ENCODE measurements at regions not wholly inside any gene's neighbourhood (a gene's known extent, or its start where the extent isn't known, plus 50 kb on each side); places are given as distances from the start of the nearest gene placed in this dataset.

DNA sequence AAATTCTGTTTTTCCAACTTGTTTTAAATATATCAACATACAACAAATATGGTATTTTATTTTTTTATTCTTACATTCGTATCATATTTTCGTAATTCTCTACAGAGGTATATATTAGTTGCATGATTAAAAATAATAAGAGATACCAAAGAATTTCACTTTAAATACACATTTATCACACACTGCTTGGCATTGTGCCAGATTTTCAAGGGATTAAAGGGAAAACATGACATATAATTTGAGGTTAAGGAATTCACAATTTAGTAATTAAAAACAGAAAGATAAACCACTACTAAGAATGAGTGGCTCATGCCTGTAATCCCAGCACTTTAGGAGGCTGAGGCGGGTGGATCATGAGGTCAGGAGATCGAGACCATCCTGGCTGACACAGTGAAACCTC is 484.7 kb upstream of the SORCS1 start (continued):
- TF ChIP-seq, protein P1, sequence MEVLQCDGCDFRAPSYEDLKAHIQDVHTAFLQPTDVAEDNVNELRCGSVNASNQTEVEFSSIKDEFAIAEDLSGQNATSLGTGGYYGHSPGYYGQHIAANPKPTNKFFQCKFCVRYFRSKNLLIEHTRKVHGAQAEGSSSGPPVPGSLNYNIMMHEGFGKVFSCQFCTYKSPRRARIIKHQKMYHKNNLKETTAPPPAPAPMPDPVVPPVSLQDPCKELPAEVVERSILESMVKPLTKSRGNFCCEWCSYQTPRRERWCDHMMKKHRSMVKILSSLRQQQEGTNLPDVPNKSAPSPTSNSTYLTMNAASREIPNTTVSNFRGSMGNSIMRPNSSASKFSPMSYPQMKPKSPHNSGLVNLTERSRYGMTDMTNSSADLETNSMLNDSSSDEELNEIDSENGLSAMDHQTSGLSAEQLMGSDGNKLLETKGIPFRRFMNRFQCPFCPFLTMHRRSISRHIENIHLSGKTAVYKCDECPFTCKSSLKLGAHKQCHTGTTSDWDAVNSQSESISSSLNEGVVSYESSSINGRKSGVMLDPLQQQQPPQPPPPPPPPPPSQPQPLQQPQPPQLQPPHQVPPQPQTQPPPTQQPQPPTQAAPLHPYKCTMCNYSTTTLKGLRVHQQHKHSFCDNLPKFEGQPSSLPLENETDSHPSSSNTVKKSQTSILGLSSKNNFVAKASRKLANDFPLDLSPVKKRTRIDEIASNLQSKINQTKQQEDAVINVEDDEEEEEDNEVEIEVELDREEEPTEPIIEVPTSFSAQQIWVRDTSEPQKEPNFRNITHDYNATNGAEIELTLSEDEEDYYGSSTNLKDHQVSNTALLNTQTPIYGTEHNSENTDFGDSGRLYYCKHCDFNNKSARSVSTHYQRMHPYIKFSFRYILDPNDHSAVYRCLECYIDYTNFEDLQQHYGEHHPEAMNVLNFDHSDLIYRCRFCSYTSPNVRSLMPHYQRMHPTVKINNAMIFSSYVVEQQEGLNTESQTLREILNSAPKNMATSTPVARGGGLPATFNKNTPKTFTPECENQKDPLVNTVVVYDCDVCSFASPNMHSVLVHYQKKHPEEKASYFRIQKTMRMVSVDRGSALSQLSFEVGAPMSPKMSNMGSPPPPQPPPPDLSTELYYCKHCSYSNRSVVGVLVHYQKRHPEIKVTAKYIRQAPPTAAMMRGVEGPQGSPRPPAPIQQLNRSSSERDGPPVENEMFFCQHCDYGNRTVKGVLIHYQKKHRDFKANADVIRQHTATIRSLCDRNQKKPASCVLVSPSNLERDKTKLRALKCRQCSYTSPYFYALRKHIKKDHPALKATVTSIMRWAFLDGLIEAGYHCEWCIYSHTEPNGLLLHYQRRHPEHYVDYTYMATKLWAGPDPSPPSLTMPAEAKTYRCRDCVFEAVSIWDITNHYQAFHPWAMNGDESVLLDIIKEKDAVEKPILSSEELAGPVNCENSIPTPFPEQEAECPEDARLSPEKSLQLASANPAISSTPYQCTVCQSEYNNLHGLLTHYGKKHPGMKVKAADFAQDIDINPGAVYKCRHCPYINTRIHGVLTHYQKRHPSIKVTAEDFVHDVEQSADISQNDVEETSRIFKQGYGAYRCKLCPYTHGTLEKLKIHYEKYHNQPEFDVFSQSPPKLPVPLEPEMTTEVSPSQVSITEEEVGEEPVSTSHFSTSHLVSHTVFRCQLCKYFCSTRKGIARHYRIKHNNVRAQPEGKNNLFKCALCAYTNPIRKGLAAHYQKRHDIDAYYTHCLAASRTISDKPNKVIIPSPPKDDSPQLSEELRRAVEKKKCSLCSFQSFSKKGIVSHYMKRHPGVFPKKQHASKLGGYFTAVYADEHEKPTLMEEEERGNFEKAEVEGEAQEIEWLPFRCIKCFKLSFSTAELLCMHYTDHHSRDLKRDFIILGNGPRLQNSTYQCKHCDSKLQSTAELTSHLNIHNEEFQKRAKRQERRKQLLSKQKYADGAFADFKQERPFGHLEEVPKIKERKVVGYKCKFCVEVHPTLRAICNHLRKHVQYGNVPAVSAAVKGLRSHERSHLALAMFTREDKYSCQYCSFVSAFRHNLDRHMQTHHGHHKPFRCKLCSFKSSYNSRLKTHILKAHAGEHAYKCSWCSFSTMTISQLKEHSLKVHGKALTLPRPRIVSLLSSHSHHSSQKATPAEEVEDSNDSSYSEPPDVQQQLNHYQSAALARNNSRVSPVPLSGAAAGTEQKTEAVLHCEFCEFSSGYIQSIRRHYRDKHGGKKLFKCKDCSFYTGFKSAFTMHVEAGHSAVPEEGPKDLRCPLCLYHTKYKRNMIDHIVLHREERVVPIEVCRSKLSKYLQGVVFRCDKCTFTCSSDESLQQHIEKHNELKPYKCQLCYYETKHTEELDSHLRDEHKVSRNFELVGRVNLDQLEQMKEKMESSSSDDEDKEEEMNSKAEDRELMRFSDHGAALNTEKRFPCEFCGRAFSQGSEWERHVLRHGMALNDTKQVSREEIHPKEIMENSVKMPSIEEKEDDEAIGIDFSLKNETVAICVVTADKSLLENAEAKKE (CRISPR knock-in tag; IDR thresholded peaks at IDR 0.05), result no peak
- TF ChIP-seq NANOG (IDR thresholded peaks at IDR 0.05; ENCODE audit: borderline replicate concordance), result no peak
- TF ChIP-seq, protein P2, sequence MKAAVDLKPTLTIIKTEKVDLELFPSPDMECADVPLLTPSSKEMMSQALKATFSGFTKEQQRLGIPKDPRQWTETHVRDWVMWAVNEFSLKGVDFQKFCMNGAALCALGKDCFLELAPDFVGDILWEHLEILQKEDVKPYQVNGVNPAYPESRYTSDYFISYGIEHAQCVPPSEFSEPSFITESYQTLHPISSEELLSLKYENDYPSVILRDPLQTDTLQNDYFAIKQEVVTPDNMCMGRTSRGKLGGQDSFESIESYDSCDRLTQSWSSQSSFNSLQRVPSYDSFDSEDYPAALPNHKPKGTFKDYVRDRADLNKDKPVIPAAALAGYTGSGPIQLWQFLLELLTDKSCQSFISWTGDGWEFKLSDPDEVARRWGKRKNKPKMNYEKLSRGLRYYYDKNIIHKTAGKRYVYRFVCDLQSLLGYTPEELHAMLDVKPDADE (IDR thresholded peaks at IDR 0.05), result no peak

DNA sequence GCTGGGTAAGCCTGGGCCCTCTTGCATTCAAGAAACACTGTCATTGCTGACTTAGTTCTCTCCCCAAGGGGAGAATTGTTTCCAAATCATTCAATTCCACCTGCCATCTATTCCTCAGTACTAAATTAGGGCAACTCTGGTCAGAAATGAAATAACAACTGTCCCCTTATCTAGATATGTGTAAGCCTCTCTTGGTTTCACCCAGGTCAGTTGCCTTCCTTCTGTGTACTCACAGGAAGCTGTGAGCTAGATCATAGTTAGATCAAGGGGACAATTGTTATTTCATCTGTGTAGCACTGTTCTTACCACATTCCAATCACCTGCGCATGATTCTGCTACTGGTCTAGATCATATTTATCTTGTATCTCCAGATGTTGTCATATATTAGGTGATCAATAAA is 483.0 kb upstream of the SORCS1 start:
- Histone ChIP-seq H4K20me1 (replicated peaks; ENCODE audit: insufficient read depth) (no peaks in the 10 kb centered on the region), H3K36me3 (ENCODE audit: insufficient read depth) (no peaks in the 10 kb centered on the region), H2AFZ (no peak overlapping the region), H3K27ac (ENCODE audit: low read depth) (no peak overlapping the region), H3K27me3 (ENCODE audit: insufficient read depth) (no peaks in the 10 kb centered on the region), H3K79me2 (replicated peaks; ENCODE audit: insufficient read depth) (no peaks in the 10 kb centered on the region), H3F3A (replicated peaks; ENCODE audit: low read depth) (no peaks in the 10 kb centered on the region), H3K4me2 (no peak overlapping the region), H3K4me1 (ENCODE audit: insufficient read depth) (no peaks in the 10 kb centered on the region), H3K4me3 (no peak overlapping the region), H3K9me2 (ENCODE audit: insufficient read depth) (0 out of 2 replicates have a peak, but pooled peaks cover 4% of the 10 kb centered on the region)
- Mint-ChIP-seq H3K27me3 (ENCODE audit: insufficient read depth, low read depth, poor library complexity) (no peaks in the 10 kb centered on the region), H3K27ac (no peak overlapping the region), H3K36me3 (ENCODE audit: low read depth) (no peaks in the 10 kb centered on the region), H3K9me3 (no peaks in the 10 kb centered on the region), H3K4me3 (no peak overlapping the region), H3K4me1 (no peaks in the 10 kb centered on the region)
- no peak for DNase-seq (ENCODE audit: low spot score)
- ATAC-seq, result no peak
- TF ChIP-seq EZH2phosphoT487 (IDR thresholded peaks at IDR 0.05; ENCODE audit: unreplicated experiment) (no peak), STAT1 (IDR thresholded peaks at IDR 0.05; ENCODE audit: unreplicated experiment) (no peak), NANOG (IDR thresholded peaks at IDR 0.05; ENCODE audit: borderline replicate concordance) (no peak), JUNB (IDR thresholded peaks at IDR 0.05; ENCODE audit: unreplicated experiment) (no peak), POLR2AphosphoS5 (IDR thresholded peaks at IDR 0.05; ENCODE audit: low read depth) (no peak), ZNF114 (CRISPR knock-in tag; IDR thresholded peaks at IDR 0.05) (no peak), ZNF331 (CRISPR knock-in tag; IDR thresholded peaks at IDR 0.05; ENCODE audit: low read depth) (no peak)
- TF ChIP-seq, protein P3, sequence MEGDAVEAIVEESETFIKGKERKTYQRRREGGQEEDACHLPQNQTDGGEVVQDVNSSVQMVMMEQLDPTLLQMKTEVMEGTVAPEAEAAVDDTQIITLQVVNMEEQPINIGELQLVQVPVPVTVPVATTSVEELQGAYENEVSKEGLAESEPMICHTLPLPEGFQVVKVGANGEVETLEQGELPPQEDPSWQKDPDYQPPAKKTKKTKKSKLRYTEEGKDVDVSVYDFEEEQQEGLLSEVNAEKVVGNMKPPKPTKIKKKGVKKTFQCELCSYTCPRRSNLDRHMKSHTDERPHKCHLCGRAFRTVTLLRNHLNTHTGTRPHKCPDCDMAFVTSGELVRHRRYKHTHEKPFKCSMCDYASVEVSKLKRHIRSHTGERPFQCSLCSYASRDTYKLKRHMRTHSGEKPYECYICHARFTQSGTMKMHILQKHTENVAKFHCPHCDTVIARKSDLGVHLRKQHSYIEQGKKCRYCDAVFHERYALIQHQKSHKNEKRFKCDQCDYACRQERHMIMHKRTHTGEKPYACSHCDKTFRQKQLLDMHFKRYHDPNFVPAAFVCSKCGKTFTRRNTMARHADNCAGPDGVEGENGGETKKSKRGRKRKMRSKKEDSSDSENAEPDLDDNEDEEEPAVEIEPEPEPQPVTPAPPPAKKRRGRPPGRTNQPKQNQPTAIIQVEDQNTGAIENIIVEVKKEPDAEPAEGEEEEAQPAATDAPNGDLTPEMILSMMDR (conservative IDR thresholded peaks at IDR 0.05; ENCODE audit: low read depth in 2 of 2), result no peak
- TF ChIP-seq, protein P4, sequence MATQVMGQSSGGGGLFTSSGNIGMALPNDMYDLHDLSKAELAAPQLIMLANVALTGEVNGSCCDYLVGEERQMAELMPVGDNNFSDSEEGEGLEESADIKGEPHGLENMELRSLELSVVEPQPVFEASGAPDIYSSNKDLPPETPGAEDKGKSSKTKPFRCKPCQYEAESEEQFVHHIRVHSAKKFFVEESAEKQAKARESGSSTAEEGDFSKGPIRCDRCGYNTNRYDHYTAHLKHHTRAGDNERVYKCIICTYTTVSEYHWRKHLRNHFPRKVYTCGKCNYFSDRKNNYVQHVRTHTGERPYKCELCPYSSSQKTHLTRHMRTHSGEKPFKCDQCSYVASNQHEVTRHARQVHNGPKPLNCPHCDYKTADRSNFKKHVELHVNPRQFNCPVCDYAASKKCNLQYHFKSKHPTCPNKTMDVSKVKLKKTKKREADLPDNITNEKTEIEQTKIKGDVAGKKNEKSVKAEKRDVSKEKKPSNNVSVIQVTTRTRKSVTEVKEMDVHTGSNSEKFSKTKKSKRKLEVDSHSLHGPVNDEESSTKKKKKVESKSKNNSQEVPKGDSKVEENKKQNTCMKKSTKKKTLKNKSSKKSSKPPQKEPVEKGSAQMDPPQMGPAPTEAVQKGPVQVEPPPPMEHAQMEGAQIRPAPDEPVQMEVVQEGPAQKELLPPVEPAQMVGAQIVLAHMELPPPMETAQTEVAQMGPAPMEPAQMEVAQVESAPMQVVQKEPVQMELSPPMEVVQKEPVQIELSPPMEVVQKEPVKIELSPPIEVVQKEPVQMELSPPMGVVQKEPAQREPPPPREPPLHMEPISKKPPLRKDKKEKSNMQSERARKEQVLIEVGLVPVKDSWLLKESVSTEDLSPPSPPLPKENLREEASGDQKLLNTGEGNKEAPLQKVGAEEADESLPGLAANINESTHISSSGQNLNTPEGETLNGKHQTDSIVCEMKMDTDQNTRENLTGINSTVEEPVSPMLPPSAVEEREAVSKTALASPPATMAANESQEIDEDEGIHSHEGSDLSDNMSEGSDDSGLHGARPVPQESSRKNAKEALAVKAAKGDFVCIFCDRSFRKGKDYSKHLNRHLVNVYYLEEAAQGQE (IDR thresholded peaks at IDR 0.05; ENCODE audit: unreplicated experiment), result no peak
- TF ChIP-seq, protein P2 (IDR thresholded peaks at IDR 0.05), result no peak

All from GM23338 (cell line).